ENCODE measurements at regions not wholly inside any gene's neighbourhood (a gene's known extent, or its start where the extent isn't known, plus 50 kb on each side); places are given as distances from the start of the nearest gene placed in this dataset.

- Histone ChIP-seq H3K9ac (replicated peaks in 1 of 4; ENCODE audit: extremely low read depth in 1 of 4, low read depth in 3 of 4, low read length in 3 of 4) (no peak overlapping the region), H3K4me3 (ENCODE audit: extremely low read depth in 1 of 4, insufficient read depth in 2 of 4, low read depth in 3 of 4, low read length in 4 of 4) (no peak overlapping the region)
Measured at GRCh38 chr2:167484875-167485274, 596.6 kb downstream of the XIRP2 start.

More at GRCh38 chr2:167484875-167485274, 596.6 kb downstream of the XIRP2 start:
- Histone ChIP-seq H3K18ac (ENCODE audit: extremely low read depth, low read length) (no peak overlapping the region), H3K9me3 (ENCODE audit: insufficient read depth in 2 of 2, low read depth in 1 of 2, low read length in 1 of 2) (no peaks in the 10 kb centered on the region), H3K79me1 (ENCODE audit: low read depth, low read length) (peaks cover 2% of the 10 kb centered on the region; the same call in 1 of the 2 replicates), H3K56ac (replicated peaks; ENCODE audit: insufficient read length, low read depth, low read length) (no peak overlapping the region), H2AK5ac (ENCODE audit: low read depth, low read length) (no peak overlapping the region), H3K79me2 (ENCODE audit: control insufficient read depth in 1 of 2, insufficient read depth in 2 of 2, low read length in 2 of 2) (peaks cover 0 to 63% of the 10 kb centered on the region in 2 experiments; a peak in 2 of 4 replicates), H3K4ac (replicated peaks; ENCODE audit: insufficient read length, low read depth, low read length) (no peak overlapping the region), H3K27me3 (replicated peaks in 1 of 4; ENCODE audit: control insufficient read depth in 3 of 4, extremely low read depth in 1 of 4, insufficient read depth in 3 of 4, low read length in 3 of 4) (no peaks in the 10 kb centered on the region), H4K8ac (ENCODE audit: extremely low read depth, insufficient read depth, low read length) (no peak overlapping the region), H3K23me2 (ENCODE audit: low read depth, low read length) (no peaks in the 10 kb centered on the region), H2BK5ac (ENCODE audit: low read depth, low read length) (no peak overlapping the region), H3K14ac (ENCODE audit: insufficient read length) (no peak overlapping the region), H4K20me1 (replicated peaks in 1 of 2; ENCODE audit: control insufficient read depth in 1 of 2, insufficient read depth in 2 of 2, low read length in 2 of 2) (no peaks in the 10 kb centered on the region), H2BK15ac (ENCODE audit: low read length) (no peak overlapping the region), H2AFZ (ENCODE audit: low read length) (no peak overlapping the region), H3K4me1 (replicated peaks in 1 of 4; ENCODE audit: control insufficient read depth in 3 of 4, insufficient read depth in 4 of 4, low read length in 3 of 4) (peaks cover 2 to 14% (median 11%) of the 10 kb centered on the region in 4 experiments), H2BK120ac (replicated peaks; ENCODE audit: low read depth, low read length) (no peak overlapping the region), H4K5ac (ENCODE audit: insufficient read length, low read depth, low read length) (no peak overlapping the region), H2BK20ac (ENCODE audit: low read length) (no peak overlapping the region), H4K91ac (replicated peaks; ENCODE audit: insufficient read length, low read length) (no peak overlapping the region), H3K4me2 (ENCODE audit: insufficient read depth in 1 of 2, low read depth in 2 of 2, low read length in 2 of 2) (no peak overlapping the region), H3K23ac (ENCODE audit: insufficient read length) (no peak overlapping the region), H3K36me3 (ENCODE audit: control insufficient read depth in 2 of 4, insufficient read depth in 4 of 4, low read length in 3 of 4) (no peaks in the 10 kb centered on the region), H3K27ac (ENCODE audit: low read depth, low read length) (no peak overlapping the region), H2BK12ac (ENCODE audit: low read depth, low read length) (no peak overlapping the region)
- WGBS, 2 experiments (ENCODE audit: extremely low coverage in 1 of 2, insufficient coverage in 1 of 2, insufficient read length in 1 of 2, insufficient replicate concordance in 2 of 2, low coverage in 1 of 2, low lambda C conversion rate in 2 of 2, missing lambda C conversion rate in 1 of 2), result 93% methylated on average over 1 of the region's 1 CpG; no CpG with 5 or more reads in 1 of the 2 experiments
- ChIA-PET POLR2A (ENCODE audit: partially characterized antibody) (no interaction called here), CTCF (ENCODE audit: partially characterized antibody) (no interaction called here)
- DNase-seq (ENCODE audit: low read depth in 1 of 2, low spot score in 2 of 2) (no peak), FAIRE-seq (no peak)
- 0 out of 2 replicates have a peak, but pooled peaks have one; percentile 49 for TF ChIP-seq RBBP5 (IDR thresholded peaks at IDR 0.05; ENCODE audit: borderline replicate concordance, low read depth, low read length)
- no peak for TF ChIP-seq SIN3A (conservative IDR thresholded peaks at IDR 0.05 in 1 of 2, IDR thresholded peaks at IDR 0.05 in 1 of 2; ENCODE audit: low read depth in 1 of 2, low read length in 2 of 2)
- peak; percentile 42; the same call in 1 of the 2 replicates for TF ChIP-seq SP1 (IDR thresholded peaks at IDR 0.05; ENCODE audit: low read depth, low read length)
